ENCODE measurements at regions not wholly inside any gene's neighbourhood (a gene's known extent, or its start where the extent isn't known, plus 50 kb on each side); places are given as distances from the start of the nearest gene placed in this dataset.

DNA sequence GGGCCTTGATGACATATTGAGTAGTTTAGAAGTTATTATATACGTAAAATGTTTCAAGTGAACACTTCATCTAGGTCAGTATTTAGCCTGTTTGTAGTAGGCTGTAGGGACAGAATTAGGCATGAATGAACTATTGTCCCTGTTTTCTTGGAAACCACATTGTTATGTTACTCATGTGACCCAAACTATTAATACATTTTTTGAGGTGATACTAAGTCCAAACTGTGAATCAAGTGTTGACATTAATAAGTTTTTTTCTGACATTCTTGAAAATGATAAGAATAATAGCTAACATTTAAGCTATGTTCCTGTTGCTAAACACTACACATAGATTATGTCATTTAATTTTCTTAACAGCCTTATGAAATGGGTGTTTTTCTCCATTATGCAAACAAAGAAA, 1642.7 kb upstream of the WWC1 start:
- TF ChIP-seq POLR2A (IDR thresholded peaks at IDR 0.05) (no peak), CTCF (IDR thresholded peaks at IDR 0.05 in 4 of 5, conservative IDR thresholded peaks at IDR 0.05 in 1 of 5) (no peak)

GRCh38 chr5:166649676-166650075, 1641.8 kb upstream of the WWC1 start:
- Histone ChIP-seq H3K27ac (no peak overlapping the region), H3K4me1 (no peaks in the 10 kb centered on the region), H3K36me3 (no peaks in the 10 kb centered on the region), H3K9me3 (no peaks in the 10 kb centered on the region), H3K4me3 (no peak overlapping the region), H3K27me3 (no peaks in the 10 kb centered on the region)
- DNase-seq (no peak), ATAC-seq (no peak)
- intact Hi-C loops (cut with DNase I; ENCODE audit: low total_unique reads): no loop called here
- in situ Hi-C loops (cut with MboI; ENCODE audit: low sequenced_read_pairs in 4 of 4): no loop called here
- TF ChIP-seq POLR2A (IDR thresholded peaks at IDR 0.05) (no peak), CTCF (IDR thresholded peaks at IDR 0.05 in 4 of 5, conservative IDR thresholded peaks at IDR 0.05 in 1 of 5) (no peak)

More for the DNA sequence above, 1642.7 kb upstream of the WWC1 start:
- ATAC-seq (no peak), DNase-seq (no peak)
- intact Hi-C loops (cut with DNase I; ENCODE audit: low total_unique reads) (no loop called here), in situ Hi-C loops (cut with MboI; ENCODE audit: low sequenced_read_pairs in 4 of 4) (no loop called here)
- Histone ChIP-seq H3K27ac (no peak overlapping the region), H3K4me3 (no peak overlapping the region), H3K27me3 (no peaks in the 10 kb centered on the region), H3K36me3 (no peaks in the 10 kb centered on the region), H3K4me1 (no peaks in the 10 kb centered on the region), H3K9me3 (no peaks in the 10 kb centered on the region)

DNA sequence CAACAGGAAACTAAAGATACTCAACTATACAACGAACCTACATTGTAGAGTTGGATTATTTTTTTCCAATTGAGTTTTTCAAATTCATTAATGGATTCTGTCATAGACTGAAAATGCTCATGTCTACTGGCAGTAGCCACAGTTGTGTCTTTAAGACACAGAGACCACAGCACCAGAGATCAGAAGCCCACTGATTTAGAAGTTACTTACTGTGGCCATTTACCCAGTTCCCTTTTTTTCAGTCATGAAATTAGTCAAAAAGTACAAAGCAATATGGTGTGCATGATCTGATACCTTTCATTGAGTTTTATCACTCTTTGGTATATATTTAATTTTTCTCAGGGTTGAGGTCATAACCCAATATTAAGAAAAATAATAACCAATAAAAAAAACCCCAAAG, 1640.2 kb upstream of the WWC1 start:
- in situ Hi-C loops (cut with MboI; ENCODE audit: low sequenced_read_pairs in 4 of 4): no loop called here
- Histone ChIP-seq H3K4me1 (no peaks in the 10 kb centered on the region), H3K4me3 (no peak overlapping the region), H3K9me3 (no peaks in the 10 kb centered on the region), H3K36me3 (no peaks in the 10 kb centered on the region), H3K27me3 (no peaks in the 10 kb centered on the region), H3K27ac (no peak overlapping the region)
- ATAC-seq (no peak), DNase-seq (no peak)
- intact Hi-C loops (cut with DNase I; ENCODE audit: low total_unique reads): no loop called here
- no peak for TF ChIP-seq POLR2A (IDR thresholded peaks at IDR 0.05)
- no peak for TF ChIP-seq CTCF (IDR thresholded peaks at IDR 0.05 in 4 of 5, conservative IDR thresholded peaks at IDR 0.05 in 1 of 5)

DNA sequence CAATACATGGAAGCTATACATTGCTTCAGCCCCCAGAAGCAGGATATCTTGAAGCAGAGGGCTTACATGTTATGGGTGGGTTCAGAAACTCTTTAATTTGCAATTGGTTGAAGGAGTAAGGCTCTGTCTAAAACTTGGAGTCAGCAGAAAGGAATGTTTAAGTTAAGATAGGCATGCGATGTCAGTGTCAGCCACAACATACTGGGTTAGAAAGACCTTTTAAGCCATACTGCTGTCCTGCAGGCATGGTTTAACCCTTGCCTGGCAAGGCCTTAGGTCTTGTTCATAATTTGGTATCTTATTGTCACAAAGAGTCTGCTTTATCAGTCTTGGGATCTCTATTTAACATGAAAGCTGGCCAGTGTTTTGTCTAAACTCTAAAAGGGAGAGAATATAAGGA, 1619.6 kb upstream of the WWC1 start:
- Histone ChIP-seq H3K9me3 (no peaks in the 10 kb centered on the region), H3K4me3 (no peak overlapping the region), H3K36me3 (no peaks in the 10 kb centered on the region), H3K27ac (no peak overlapping the region), H3K4me1 (no peaks in the 10 kb centered on the region), H3K27me3 (no peaks in the 10 kb centered on the region)
- TF ChIP-seq CTCF (IDR thresholded peaks at IDR 0.05 in 4 of 5, conservative IDR thresholded peaks at IDR 0.05 in 1 of 5) (no peak), POLR2A (IDR thresholded peaks at IDR 0.05) (no peak)
- no peak for DNase-seq
- in situ Hi-C loops (cut with MboI; ENCODE audit: low sequenced_read_pairs in 4 of 4) (no loop called here), intact Hi-C loops (cut with DNase I; ENCODE audit: low total_unique reads) (no loop called here)
- ATAC-seq: no peak

- in situ Hi-C loops (cut with MboI; ENCODE audit: low sequenced_read_pairs in 4 of 4): no loop called here
These were observed 1619.0 kb upstream of the WWC1 start for GRCh38 chr5:166672431-166672830.

More at GRCh38 chr5:166672431-166672830, 1619.0 kb upstream of the WWC1 start:
- Histone ChIP-seq H3K27ac (no peak overlapping the region), H3K4me1 (no peaks in the 10 kb centered on the region), H3K27me3 (no peaks in the 10 kb centered on the region), H3K4me3 (no peak overlapping the region), H3K9me3 (no peaks in the 10 kb centered on the region), H3K36me3 (no peaks in the 10 kb centered on the region)
- intact Hi-C loops (cut with DNase I; ENCODE audit: low total_unique reads): no loop called here
- TF ChIP-seq CTCF (IDR thresholded peaks at IDR 0.05 in 4 of 5, conservative IDR thresholded peaks at IDR 0.05 in 1 of 5) (no peak), POLR2A (IDR thresholded peaks at IDR 0.05) (no peak)
- no peak for ATAC-seq
- no peak for DNase-seq

Data from gastrocnemius medialis (tissue), 4 donors.